ENCODE measurements at regions not wholly inside any gene's neighbourhood (a gene's known extent, or its start where the extent isn't known, plus 50 kb on each side); places are given as distances from the start of the nearest gene placed in this dataset.

GRCh38 chr3:193132241-193132640 lies 108.8 kb upstream of the PLAAT1 start:
- TF ChIP-seq CTCF (IDR thresholded peaks at IDR 0.05) (no peak), EZH2phosphoT487 (IDR thresholded peaks at IDR 0.05) (no peak), EZH2 (IDR thresholded peaks at IDR 0.05) (no peak)

Measured in neural progenitor cell (in vitro differentiated cells).